ENCODE measurements at regions not wholly inside any gene's neighbourhood (a gene's known extent, or its start where the extent isn't known, plus 50 kb on each side); places are given as distances from the start of the nearest gene placed in this dataset.

DNA sequence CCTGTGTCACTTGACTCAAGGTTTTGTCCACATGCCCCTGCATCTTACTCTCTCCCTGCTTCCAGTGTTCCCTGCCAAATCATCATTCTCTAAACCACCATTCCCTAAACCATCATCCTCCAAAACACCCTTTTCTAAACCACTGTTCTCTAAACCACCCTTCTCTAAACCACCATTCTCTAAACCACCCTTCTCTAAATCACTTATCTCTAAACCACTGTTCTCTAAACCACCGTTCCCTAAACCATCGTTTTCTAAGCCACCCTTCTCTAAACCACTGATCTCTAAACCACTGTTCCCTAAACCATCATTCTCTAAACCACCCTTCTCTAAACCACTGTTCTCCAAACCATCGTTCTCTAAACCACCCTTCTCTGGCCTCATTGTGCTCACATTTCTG is 142.1 kb downstream of the CXCL12 start:
- H3K4me3 ChIP-seq (ENCODE audit: low read depth, low read length) = no peak overlapping the region
- POLR2A ChIA-PET = no interaction called here
- no peak for DNase-seq (ENCODE audit: low read depth, low spot score)
- TF ChIP-seq, protein P1, sequence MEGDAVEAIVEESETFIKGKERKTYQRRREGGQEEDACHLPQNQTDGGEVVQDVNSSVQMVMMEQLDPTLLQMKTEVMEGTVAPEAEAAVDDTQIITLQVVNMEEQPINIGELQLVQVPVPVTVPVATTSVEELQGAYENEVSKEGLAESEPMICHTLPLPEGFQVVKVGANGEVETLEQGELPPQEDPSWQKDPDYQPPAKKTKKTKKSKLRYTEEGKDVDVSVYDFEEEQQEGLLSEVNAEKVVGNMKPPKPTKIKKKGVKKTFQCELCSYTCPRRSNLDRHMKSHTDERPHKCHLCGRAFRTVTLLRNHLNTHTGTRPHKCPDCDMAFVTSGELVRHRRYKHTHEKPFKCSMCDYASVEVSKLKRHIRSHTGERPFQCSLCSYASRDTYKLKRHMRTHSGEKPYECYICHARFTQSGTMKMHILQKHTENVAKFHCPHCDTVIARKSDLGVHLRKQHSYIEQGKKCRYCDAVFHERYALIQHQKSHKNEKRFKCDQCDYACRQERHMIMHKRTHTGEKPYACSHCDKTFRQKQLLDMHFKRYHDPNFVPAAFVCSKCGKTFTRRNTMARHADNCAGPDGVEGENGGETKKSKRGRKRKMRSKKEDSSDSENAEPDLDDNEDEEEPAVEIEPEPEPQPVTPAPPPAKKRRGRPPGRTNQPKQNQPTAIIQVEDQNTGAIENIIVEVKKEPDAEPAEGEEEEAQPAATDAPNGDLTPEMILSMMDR (IDR thresholded peaks at IDR 0.05; ENCODE audit: low read depth, low read length) = no peak
- H3K27ac ChIP-seq (ENCODE audit: low read depth, low read length) = no peak overlapping the region
- peaks cover 9% of the 10 kb centered on the region for H3K27me3 ChIP-seq (ENCODE audit: control insufficient read depth, insufficient read depth, low read length)
- CTCF ChIA-PET = no interaction called here
- H3K9me3 ChIP-seq (ENCODE audit: control insufficient read depth, insufficient read depth, low read length) = no peaks in the 10 kb centered on the region

DNA sequence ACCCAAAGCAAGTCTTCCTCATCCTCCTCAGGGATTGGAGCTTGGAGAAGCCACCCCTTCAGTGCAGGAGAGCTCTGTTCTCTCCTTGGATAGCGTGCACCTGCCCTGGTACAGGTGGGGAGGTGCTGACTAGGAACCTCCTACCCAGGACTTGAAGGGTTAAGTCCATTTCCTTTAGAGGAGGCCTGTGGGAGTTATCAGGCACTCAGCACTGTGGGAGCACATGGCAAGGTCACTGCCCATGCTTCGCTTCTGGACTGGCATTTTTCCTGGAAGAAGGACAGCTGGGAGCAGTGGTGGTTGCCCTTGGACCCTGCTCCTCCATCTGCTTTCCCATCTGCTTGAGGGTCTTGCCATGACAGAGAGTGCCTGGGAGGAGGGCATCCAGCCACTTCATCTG is 142.8 kb downstream of the CXCL12 start:
- ChIA-PET POLR2A (no interaction called here), CTCF (no interaction called here)
- TF ChIP-seq, protein P1 (IDR thresholded peaks at IDR 0.05; ENCODE audit: low read depth, low read length) = no peak
- Histone ChIP-seq H3K9me3 (ENCODE audit: control insufficient read depth, insufficient read depth, low read length) (no peaks in the 10 kb centered on the region), H3K4me3 (ENCODE audit: low read depth, low read length) (no peak overlapping the region), H3K27me3 (ENCODE audit: control insufficient read depth, insufficient read depth, low read length) (peaks cover 9% of the 10 kb centered on the region), H3K27ac (ENCODE audit: low read depth, low read length) (no peak overlapping the region)
- no peak for DNase-seq (ENCODE audit: low read depth, low spot score)

DNA sequence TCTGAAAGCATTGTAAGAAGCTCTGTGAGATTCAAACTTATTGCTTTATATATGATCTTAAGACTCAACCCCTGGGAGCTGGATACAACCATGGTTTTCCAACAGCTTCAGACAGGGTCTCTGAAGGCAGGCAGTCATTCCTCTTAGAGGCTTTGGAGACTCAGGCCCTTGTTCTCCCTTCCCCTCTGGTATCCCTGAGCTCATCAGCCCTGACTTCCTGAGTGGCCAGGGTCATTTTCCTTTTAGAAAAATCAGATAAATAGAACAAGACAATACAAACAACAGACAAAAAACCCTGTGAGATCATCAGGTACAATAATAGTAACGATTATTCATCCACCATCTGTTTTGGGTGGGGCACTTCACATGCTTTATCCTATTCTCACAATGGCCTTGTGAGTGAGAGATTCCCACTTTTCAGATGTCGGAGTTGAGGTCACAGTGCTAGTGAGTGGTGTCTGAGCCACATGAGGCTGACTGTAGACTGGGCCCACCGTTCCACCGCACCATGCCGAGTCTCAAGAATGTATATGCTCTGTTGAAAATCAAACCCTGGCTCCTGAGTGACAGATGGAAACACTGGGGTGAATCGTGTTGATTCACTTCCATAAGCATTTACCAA is 144.2 kb downstream of the CXCL12 start:
- TF ChIP-seq, protein P1 (IDR thresholded peaks at IDR 0.05; ENCODE audit: low read depth, low read length) = no peak
- no peak for DNase-seq (ENCODE audit: low read depth, low spot score)
- ChIA-PET CTCF (interaction anchor here (0.6 kb wide), 1 partner anchor 310 kb away, joined by 3 read pairs; no protein-coding TSS in a partner anchor), POLR2A (no interaction called here)
- H3K27ac ChIP-seq (ENCODE audit: low read depth, low read length) = no peak overlapping the region
- H3K9me3 ChIP-seq (ENCODE audit: control insufficient read depth, insufficient read depth, low read length) = no peaks in the 10 kb centered on the region
- H3K27me3 ChIP-seq (ENCODE audit: control insufficient read depth, insufficient read depth, low read length) = peaks cover 9% of the 10 kb centered on the region
- no peak overlapping the region for H3K4me3 ChIP-seq (ENCODE audit: low read depth, low read length)

GRCh38 chr10:44238212-44238611 is 146.7 kb downstream of the CXCL12 start:
- Histone ChIP-seq H3K4me3 (ENCODE audit: low read depth, low read length) (no peak overlapping the region), H3K27ac (ENCODE audit: low read depth, low read length) (no peak overlapping the region), H3K27me3 (ENCODE audit: control insufficient read depth, insufficient read depth, low read length) (peaks cover 7% of the 10 kb centered on the region), H3K9me3 (ENCODE audit: control insufficient read depth, insufficient read depth, low read length) (peaks cover 3% of the 10 kb centered on the region; the same call in 1 of the 2 replicates)
- ChIA-PET CTCF (no interaction called here), POLR2A (no interaction called here)
- TF ChIP-seq, protein P1 (IDR thresholded peaks at IDR 0.05; ENCODE audit: low read depth, low read length) = no peak
- DNase-seq (ENCODE audit: low read depth, low spot score) = no peak

DNA sequence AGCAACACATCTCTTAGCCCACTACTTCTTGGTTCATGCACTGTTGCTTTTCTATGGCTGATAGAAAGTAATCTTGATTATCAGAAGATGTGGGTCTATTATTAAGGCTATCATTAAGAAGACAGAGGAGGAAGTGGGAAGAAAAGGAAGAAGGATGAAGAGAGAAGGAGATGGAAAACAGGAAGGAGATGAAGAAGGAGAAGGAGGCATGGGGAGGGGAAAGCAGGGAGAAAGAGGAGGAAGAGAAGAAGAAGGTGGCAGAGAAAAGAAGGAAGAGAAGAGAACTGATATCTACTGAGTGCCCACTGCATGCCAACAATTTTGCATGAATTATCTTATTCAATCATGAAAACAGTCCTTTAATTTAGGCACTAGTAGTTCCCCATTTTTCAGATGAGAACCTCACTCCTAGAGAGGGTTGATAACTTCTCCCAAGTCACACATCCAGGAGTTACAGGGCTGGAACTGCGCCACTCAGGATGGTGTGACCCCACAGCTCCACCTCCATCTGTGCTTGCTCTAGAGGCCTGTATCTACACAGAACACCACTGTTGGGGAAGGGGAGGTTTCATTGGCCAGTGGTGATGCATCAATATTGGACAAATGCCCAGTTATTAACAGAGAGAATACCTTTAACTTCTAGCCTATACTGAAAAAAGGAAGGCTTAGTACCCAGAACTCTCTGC is 147.4 kb downstream of the CXCL12 start:
- Histone ChIP-seq H3K4me3 (ENCODE audit: low read depth, low read length) (no peak overlapping the region), H3K9me3 (ENCODE audit: control insufficient read depth, insufficient read depth, low read length) (peaks cover 4% of the 10 kb centered on the region; the same call in 1 of the 2 replicates), H3K27ac (ENCODE audit: low read depth, low read length) (no peak overlapping the region), H3K27me3 (ENCODE audit: control insufficient read depth, insufficient read depth, low read length) (peaks cover 5% of the 10 kb centered on the region)
- DNase-seq (ENCODE audit: low read depth, low spot score) = no peak
- CTCF ChIA-PET = no interaction called here
- POLR2A ChIA-PET = no interaction called here
- TF ChIP-seq, protein P1 (IDR thresholded peaks at IDR 0.05; ENCODE audit: low read depth, low read length) = no peak
